Peyer's patch (tissue), 4 donors: ENCODE measurements at regions not wholly inside any gene's neighbourhood (a gene's known extent, or its start where the extent isn't known, plus 50 kb on each side); places are given as distances from the start of the nearest gene placed in this dataset.

Experiments used
- DNase-seq, 3 donors: peaks; one replicate each; pipeline ENCODE4 v3.0.0-alpha.2; 2017 to 2019
- H3K27ac ChIP-seq, 4 donors: fragments of 200-600 bp; sonication (generic); one replicate each; pipeline ENCODE4 v1.5.1; 2016 to 2019
- H3K27me3 ChIP-seq, 2 donors: fragments of 200-600 bp; sonication (generic); one replicate each; pipeline ENCODE4 v1.5.1; 2019
- H3K36me3 ChIP-seq, 3 donors: fragments of 200-600 bp; sonication (generic); one replicate each; pipeline ENCODE4 v1.5.1; 2016 to 2019
- H3K4me1 ChIP-seq, 4 donors: fragments of 200-600 bp; sonication (generic); one replicate each; pipeline ENCODE4 v1.5.1; 2016 to 2019
- H3K4me3 ChIP-seq, 4 donors: fragments of 200-600 bp; sonication (generic); 1 replicate in 3 of 4; 2 replicates in 1 of 4; pipeline ENCODE4 v1.5.1; 2016 to 2019; ENCODE audit warnings: mild to moderate bottlenecking in 1 of 4
- H3K9me3 ChIP-seq, 4 donors: fragments of 200-600 bp; sonication (generic); one replicate each; pipeline ENCODE4 v1.5.1; 2016 to 2019; ENCODE audit warnings: mild to moderate bottlenecking in 1 of 4
- POLR2A ChIP-seq, 2 donors: fragments of 450-650 bp; IDR thresholded peaks; one replicate each; pipeline ENCODE4 v1.5.1; 2017; ENCODE audit warnings: antibody characterized with exemption in 2 of 2, mild to moderate bottlenecking in 2 of 2, moderate library complexity in 2 of 2
- TF ChIP-seq, protein P1 (sequence below), 6 experiments: fragments of 450-650 bp in 4 of 6; fragments of 200-600 bp in 2 of 6; sonication (generic) in 1 of 6; IDR thresholded peaks; one replicate each; pipeline ENCODE4 v1.5.1; 2017 to 2019; ENCODE audit warnings: antibody characterized with exemption in 6 of 6, mild to moderate bottlenecking in 3 of 6, moderate library complexity in 1 of 6

DNA sequence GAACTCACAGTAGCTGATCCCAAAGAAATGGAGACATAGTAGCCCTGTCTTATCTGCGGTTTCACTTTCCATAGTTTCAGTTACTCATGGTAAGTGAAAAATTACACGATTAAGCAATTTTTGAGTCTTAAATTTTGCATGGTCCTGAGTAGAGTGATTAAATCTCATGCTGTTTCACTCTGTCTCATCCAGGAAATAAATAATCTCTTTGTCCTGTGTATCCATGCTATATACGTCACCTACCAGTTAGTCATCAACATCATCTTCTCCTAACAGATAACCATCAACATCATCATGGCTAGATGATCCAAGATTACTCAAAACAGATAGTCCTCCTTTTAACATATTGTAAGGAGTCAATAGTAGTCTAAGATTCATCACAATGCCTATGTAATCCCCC is 1589.3 kb downstream of the BRINP3 start:
- no peak overlapping the region for H3K4me3 ChIP-seq
- H3K9me3 ChIP-seq: no peaks in the 10 kb centered on the region
- TF ChIP-seq POLR2A (IDR thresholded peaks at IDR 0.05): no peak
- TF ChIP-seq, protein P1, sequence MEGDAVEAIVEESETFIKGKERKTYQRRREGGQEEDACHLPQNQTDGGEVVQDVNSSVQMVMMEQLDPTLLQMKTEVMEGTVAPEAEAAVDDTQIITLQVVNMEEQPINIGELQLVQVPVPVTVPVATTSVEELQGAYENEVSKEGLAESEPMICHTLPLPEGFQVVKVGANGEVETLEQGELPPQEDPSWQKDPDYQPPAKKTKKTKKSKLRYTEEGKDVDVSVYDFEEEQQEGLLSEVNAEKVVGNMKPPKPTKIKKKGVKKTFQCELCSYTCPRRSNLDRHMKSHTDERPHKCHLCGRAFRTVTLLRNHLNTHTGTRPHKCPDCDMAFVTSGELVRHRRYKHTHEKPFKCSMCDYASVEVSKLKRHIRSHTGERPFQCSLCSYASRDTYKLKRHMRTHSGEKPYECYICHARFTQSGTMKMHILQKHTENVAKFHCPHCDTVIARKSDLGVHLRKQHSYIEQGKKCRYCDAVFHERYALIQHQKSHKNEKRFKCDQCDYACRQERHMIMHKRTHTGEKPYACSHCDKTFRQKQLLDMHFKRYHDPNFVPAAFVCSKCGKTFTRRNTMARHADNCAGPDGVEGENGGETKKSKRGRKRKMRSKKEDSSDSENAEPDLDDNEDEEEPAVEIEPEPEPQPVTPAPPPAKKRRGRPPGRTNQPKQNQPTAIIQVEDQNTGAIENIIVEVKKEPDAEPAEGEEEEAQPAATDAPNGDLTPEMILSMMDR (IDR thresholded peaks at IDR 0.05): no peak
- no peak for DNase-seq
- H3K27ac ChIP-seq: no peak overlapping the region
- no peaks in the 10 kb centered on the region for H3K27me3 ChIP-seq
- no peaks in the 10 kb centered on the region for H3K36me3 ChIP-seq
- no peaks in the 10 kb centered on the region for H3K4me1 ChIP-seq

GRCh38 chr1:188889166-188889565 is 1588.5 kb downstream of the BRINP3 start:
- H3K27me3 ChIP-seq: no peaks in the 10 kb centered on the region
- TF ChIP-seq, protein P1 (IDR thresholded peaks at IDR 0.05): no peak
- no peak for TF ChIP-seq POLR2A (IDR thresholded peaks at IDR 0.05)
- H3K27ac ChIP-seq: no peak overlapping the region

GRCh38 chr1:188891958-188892357 is 1585.7 kb downstream of the BRINP3 start:
- no peak for DNase-seq
- no peaks in the 10 kb centered on the region for H3K4me1 ChIP-seq

More at GRCh38 chr1:188889166-188889565, 1588.5 kb downstream of the BRINP3 start:
- DNase-seq: no peak
- Histone ChIP-seq H3K36me3 (no peaks in the 10 kb centered on the region), H3K9me3 (no peaks in the 10 kb centered on the region), H3K4me1 (no peaks in the 10 kb centered on the region), H3K4me3 (no peak overlapping the region)

DNA sequence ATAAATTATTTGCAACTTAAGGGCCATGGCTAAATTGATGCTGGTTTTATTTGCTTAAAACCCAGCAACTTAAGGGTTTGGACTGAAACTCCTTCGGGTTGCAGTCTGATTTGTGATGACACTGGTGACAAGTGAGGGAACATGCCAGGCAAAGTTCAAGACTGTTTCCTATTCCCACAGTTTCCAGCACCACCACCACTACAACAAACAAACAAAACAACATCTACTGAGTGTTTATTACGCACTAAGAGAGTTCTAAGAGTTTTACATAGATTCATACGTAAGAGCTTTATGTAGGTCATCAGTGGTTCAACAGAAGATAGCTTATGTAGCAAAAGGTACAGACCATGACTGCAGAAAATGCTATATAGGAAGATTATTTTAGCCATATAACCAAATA is 1582.1 kb downstream of the BRINP3 start:
- Histone ChIP-seq H3K27ac (no peak overlapping the region), H3K27me3 (no peaks in the 10 kb centered on the region), H3K4me3 (no peak overlapping the region), H3K36me3 (no peaks in the 10 kb centered on the region), H3K4me1 (no peaks in the 10 kb centered on the region), H3K9me3 (no peaks in the 10 kb centered on the region)
- TF ChIP-seq, protein P1 (IDR thresholded peaks at IDR 0.05): no peak
- no peak for TF ChIP-seq POLR2A (IDR thresholded peaks at IDR 0.05)
- DNase-seq: no peak

More at GRCh38 chr1:188891958-188892357, 1585.7 kb downstream of the BRINP3 start:
- Histone ChIP-seq H3K36me3 (no peaks in the 10 kb centered on the region), H3K27me3 (no peaks in the 10 kb centered on the region), H3K27ac (no peak overlapping the region), H3K4me3 (no peak overlapping the region), H3K9me3 (no peaks in the 10 kb centered on the region)
- TF ChIP-seq, protein P1 (IDR thresholded peaks at IDR 0.05): no peak
- no peak for TF ChIP-seq POLR2A (IDR thresholded peaks at IDR 0.05)

GRCh38 chr1:188903241-188903640 is 1574.4 kb downstream of the BRINP3 start:
- H3K36me3 ChIP-seq: no peaks in the 10 kb centered on the region
- H3K27me3 ChIP-seq: no peaks in the 10 kb centered on the region
- H3K9me3 ChIP-seq: no peaks in the 10 kb centered on the region
- no peak overlapping the region for H3K4me3 ChIP-seq
- DNase-seq: no peak
- no peak overlapping the region for H3K27ac ChIP-seq
- no peaks in the 10 kb centered on the region for H3K4me1 ChIP-seq
- TF ChIP-seq POLR2A (IDR thresholded peaks at IDR 0.05): no peak
- TF ChIP-seq, protein P1 (IDR thresholded peaks at IDR 0.05): no peak

DNA sequence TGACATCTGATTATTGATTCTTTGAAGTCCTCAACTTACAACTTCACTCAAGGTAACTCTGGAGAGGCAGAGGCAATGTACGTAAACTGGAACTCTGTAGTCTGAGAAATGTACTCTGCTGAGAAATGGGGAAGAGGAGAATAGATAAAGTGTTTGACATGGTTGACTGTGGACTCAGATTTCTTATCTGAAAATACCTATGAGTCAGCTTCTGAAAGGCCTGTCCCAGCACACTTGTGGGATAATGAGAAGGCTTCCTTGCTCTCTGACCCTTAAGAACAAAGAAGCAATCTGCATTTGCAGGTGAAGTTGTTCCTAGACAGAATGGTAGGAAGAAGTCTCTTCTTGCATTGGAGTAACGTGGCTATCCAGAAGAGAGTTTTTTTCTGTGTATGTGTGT is 1573.5 kb downstream of the BRINP3 start:
- H3K27ac ChIP-seq: no peak overlapping the region
- TF ChIP-seq, protein P1 (IDR thresholded peaks at IDR 0.05): no peak
- no peak for TF ChIP-seq POLR2A (IDR thresholded peaks at IDR 0.05)
- DNase-seq: no peak
- H3K36me3 ChIP-seq: no peaks in the 10 kb centered on the region
- H3K4me1 ChIP-seq: no peaks in the 10 kb centered on the region
- no peaks in the 10 kb centered on the region for H3K9me3 ChIP-seq
- no peak overlapping the region for H3K4me3 ChIP-seq
- no peaks in the 10 kb centered on the region for H3K27me3 ChIP-seq
